HCT116 (cell line): ENCODE measurements at regions not wholly inside any gene's neighbourhood (a gene's known extent, or its start where the extent isn't known, plus 50 kb on each side); places are given as distances from the start of the nearest gene placed in this dataset.

Experiments
- ATAC-seq: fragments of 200-7000 bp; cut with Tn5 transposase; 2 replicates; pipeline ENCODE4 v1.9.1; 2020; ENCODE audit warnings: mild to moderate bottlenecking, moderate library complexity
- BruUV-seq: library from RNA; stranded (reverse); fragments of 400-500 nt; replicated peaks from 2 replicates; lab custom pipeline; 2021; lab: Mats Ljungman, UMichigan
- CTCF ChIA-PET: fragments of 300-600 bp; sonication (Branson Sonifier 250); formaldehyde crosslinking; loops from one replicate; lab custom pipeline; 2021; ENCODE audit warnings: antibody characterized with exemption; lab: Charles Lee
- POLR2A ChIA-PET: fragments of 300-600, 350-600 bp; sonication (Branson Sonifier 250); formaldehyde crosslinking; loops from one replicate; lab custom pipeline; 2021; ENCODE audit warnings: antibody characterized with exemption; lab: Charles Lee
- RAD21 ChIA-PET, 2 experiments: fragments of 300-600 bp; sonication (Branson Sonifier 250); formaldehyde crosslinking; loops; one replicate each; lab custom pipeline; 2023; ENCODE audit warnings: low total read pairs in 2 of 2; ENCODE audit not compliant: uncharacterized antibody in 2 of 2, unreplicated experiment in 2 of 2, low non-redundant PET in 1 of 2; lab: Charles Lee
- DNase-seq: peaks from one replicate; pipeline ENCODE4 v3.0.0-alpha.2; 2010; ENCODE audit warnings: low read depth, low spot score
- H2AFZ ChIP-seq: fragments of 200-600 bp; shearing (Covaris generic), sonication (generic); 2 replicates; pipeline ENCODE4 v1.6.1; 2017; ENCODE audit warnings: low read depth, mixed run types, mixed read lengths, antibody characterized with exemption, low read length; ENCODE audit not compliant: poor library complexity, severe bottlenecking
- H3K27ac ChIP-seq: 2 replicates; pipeline ENCODE4 v1.5.1; 2012; ENCODE audit warnings: low read depth, low read length
- H3K27me3 ChIP-seq: fragments of 200-600 bp; sonication (generic); 2 replicates; pipeline ENCODE4 v1.6.1; 2016; ENCODE audit warnings: mixed run types, low read length, mixed read lengths; ENCODE audit not compliant: insufficient read depth
- H3K36me3 ChIP-seq, 2 experiments: fragments of 200-500 bp in 1 of 2; fragments of 200-600 bp in 1 of 2; sonication (Bioruptor generic) in 1 of 2; sonication (generic) in 1 of 2; 2 replicates each; pipeline versions ENCODE4 v1.5.1 to v1.6.1; 2014 to 2016; ENCODE audit warnings: low read length in 2 of 2, inconsistent platforms in 1 of 2, mixed read lengths in 1 of 2, mixed run types in 1 of 2; ENCODE audit not compliant: insufficient read depth in 2 of 2, control insufficient read depth in 1 of 2
- H3K4me1 ChIP-seq, 2 experiments: fragments of 200-600 bp in 1 of 2; sonication (generic) in 1 of 2; 2 replicates each; pipeline versions ENCODE4 v1.5.1 to v1.6.1; 2012 to 2017; ENCODE audit warnings: low read length in 2 of 2, inconsistent platforms in 1 of 2, mild to moderate bottlenecking in 1 of 2, mixed read lengths in 1 of 2, mixed run types in 1 of 2, moderate library complexity in 1 of 2; ENCODE audit not compliant: insufficient read depth in 2 of 2, control insufficient read depth in 1 of 2
- H3K4me2 ChIP-seq: fragments of 200-600 bp; sonication (generic); 2 replicates; pipeline ENCODE4 v1.6.1; 2017; ENCODE audit warnings: mixed run types, low read length, mixed read lengths
- H3K4me3 ChIP-seq, 2 experiments: fragments of 200-600 bp in 1 of 2; sonication (generic) in 1 of 2; replicated peaks in 1 of 2; 2 replicates each; pipeline ENCODE4 v1.5.1; 2011 to 2016; ENCODE audit warnings: low read length in 2 of 2, control low read depth in 1 of 2, low read depth in 1 of 2, mild to moderate bottlenecking in 1 of 2, mixed read lengths in 1 of 2, mixed run types in 1 of 2
- H3K79me2 ChIP-seq: fragments of 200-600 bp; sonication (generic); 2 replicates; pipeline ENCODE4 v1.6.1; 2017; ENCODE audit warnings: mild to moderate bottlenecking, mixed run types, low read length, moderate library complexity, mixed read lengths; ENCODE audit not compliant: insufficient read depth
- H3K9ac ChIP-seq: fragments of 200-600 bp; sonication (generic); 2 replicates; pipeline ENCODE4 v1.6.1; 2016; ENCODE audit warnings: low read length, mixed read lengths
- H3K9me2 ChIP-seq: fragments of 200-600 bp; sonication (generic), shearing (Covaris generic); 2 replicates; pipeline ENCODE4 v1.6.1; 2017; ENCODE audit warnings: mixed run types, mild to moderate bottlenecking, moderate library complexity; ENCODE audit not compliant: insufficient read depth
- H3K9me3 ChIP-seq, 2 experiments: fragments of 200-500 bp in 1 of 2; fragments of 200-600 bp in 1 of 2; sonication (Bioruptor generic) in 1 of 2; sonication (generic) in 1 of 2; 2 replicates each; pipeline ENCODE4 v1.6.1; 2014 to 2017; ENCODE audit warnings: low read length in 2 of 2, mixed read lengths in 2 of 2, inconsistent platforms in 1 of 2, low read depth in 1 of 2, mild to moderate bottlenecking in 1 of 2, mixed run types in 1 of 2, moderate library complexity in 1 of 2; ENCODE audit not compliant: control insufficient read depth in 1 of 2, insufficient read depth in 1 of 2
- H4K20me1 ChIP-seq: fragments of 200-600 bp; sonication (generic), shearing (Covaris generic); 2 replicates; pipeline ENCODE4 v1.6.1; 2017; ENCODE audit warnings: mixed run types, mild to moderate bottlenecking, moderate library complexity; ENCODE audit not compliant: insufficient read depth
- ATF3 ChIP-seq: IDR thresholded peaks from 2 replicates; pipeline ENCODE4 v1.6.1; 2012
- CEBPB ChIP-seq: IDR thresholded peaks from 2 replicates; pipeline ENCODE4 v1.6.1; 2012; ENCODE audit warnings: low read depth
- EGR1 ChIP-seq: IDR thresholded peaks from 2 replicates; pipeline ENCODE4 v1.6.1; 2012; ENCODE audit warnings: low read depth
- ELF1 ChIP-seq: IDR thresholded peaks from 2 replicates; pipeline ENCODE4 v1.6.1; 2012; ENCODE audit warnings: low read depth, borderline replicate concordance
- EZH2phosphoT487 ChIP-seq: fragments of 200-600 bp; IDR thresholded peaks from 2 replicates; pipeline ENCODE4 v1.6.1; 2018; ENCODE audit warnings: antibody characterized with exemption, borderline replicate concordance
- FOSL1 ChIP-seq: IDR thresholded peaks from 2 replicates; pipeline ENCODE4 v1.6.1; 2012; ENCODE audit warnings: low read depth
- JUND ChIP-seq: IDR thresholded peaks from 2 replicates; pipeline ENCODE4 v1.6.1; 2012
- POLR2A ChIP-seq: IDR thresholded peaks from 2 replicates; pipeline ENCODE4 v1.7.0; 2011; ENCODE audit warnings: borderline replicate concordance; ENCODE audit not compliant: insufficient read depth, insufficient read length; ENCODE audit errors: extremely low read depth
- POLR2AphosphoS5 ChIP-seq: IDR thresholded peaks from 2 replicates; pipeline ENCODE4 v1.6.1; 2011; ENCODE audit warnings: mild to moderate bottlenecking, low read depth, low read length, moderate library complexity
- RAD21 ChIP-seq: IDR thresholded peaks from 2 replicates; pipeline ENCODE4 v1.6.1; 2012; ENCODE audit warnings: low read depth, mild to moderate bottlenecking
- SP1 ChIP-seq: IDR thresholded peaks from 2 replicates; pipeline ENCODE4 v1.6.1; 2012; ENCODE audit warnings: low read depth
- SRF ChIP-seq: IDR thresholded peaks from 2 replicates; pipeline ENCODE4 v1.6.1; 2012; ENCODE audit warnings: low read depth
- TCF7L2 ChIP-seq: IDR thresholded peaks from 2 replicates; pipeline ENCODE4 v1.7.0; 2011; ENCODE audit warnings: borderline replicate concordance, inconsistent platforms; ENCODE audit not compliant: insufficient read depth, insufficient read length; ENCODE audit errors: extremely low read depth
- YY1 ChIP-seq: IDR thresholded peaks from 2 replicates; pipeline ENCODE4 v1.6.1; 2011; ENCODE audit warnings: low read length, low read depth, moderate library complexity, mild to moderate bottlenecking; ENCODE audit not compliant: insufficient replicate concordance; ENCODE audit errors: extremely low read depth
- ZNF274 ChIP-seq: fragments of 200-500 bp; sonication (Bioruptor generic); IDR thresholded peaks from 2 replicates; pipeline ENCODE4 v1.6.1; 2014; ENCODE audit warnings: mild to moderate bottlenecking, low read depth, low read length, inconsistent platforms
- intact Hi-C: fragments of 100-400 bp; cut with micrococcal nuclease; formaldehyde crosslinking; loops from 2 replicates; pipeline ENCODE4 v1.10.0; 2022
- TF ChIP-seq, protein P1 (sequence below): IDR thresholded peaks from 2 replicates; pipeline ENCODE4 v1.6.1; 2012

- Histone ChIP-seq H3K9me2 (no peaks in the 10 kb centered on the region), H3K4me2 (no peak overlapping the region), H3K27me3 (no peaks in the 10 kb centered on the region; the same call in 1 of the 2 replicates), H3K27ac (no peak overlapping the region), H3K36me3 (no peaks in the 10 kb centered on the region), H3K4me3 (no peak overlapping the region), H3K9ac (no peak overlapping the region), H4K20me1 (no peaks in the 10 kb centered on the region), H3K9me3 (no peaks in the 10 kb centered on the region), H3K79me2 (no peaks in the 10 kb centered on the region), H3K4me1 (no peaks in the 10 kb centered on the region), H2AFZ (no peak overlapping the region)
- ChIA-PET POLR2A (no interaction called here), RAD21 (no interaction called here), CTCF (no interaction called here)
- no peak for ATAC-seq
- TF ChIP-seq, protein P1, sequence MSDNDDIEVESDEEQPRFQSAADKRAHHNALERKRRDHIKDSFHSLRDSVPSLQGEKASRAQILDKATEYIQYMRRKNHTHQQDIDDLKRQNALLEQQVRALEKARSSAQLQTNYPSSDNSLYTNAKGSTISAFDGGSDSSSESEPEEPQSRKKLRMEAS, result no peak
- TF ChIP-seq CEBPB (no peak), FOSL1 (no peak), EGR1 (no peak), YY1 (no peak), SRF (no peak), POLR2A (no peak), RAD21 (no peak), ATF3 (no peak), ELF1 (no peak), EZH2phosphoT487 (no peak)
- no peak for DNase-seq
- no TSS peak for BruUV-seq
- intact Hi-C loops, result no loop called here
Observed at GRCh38 chr6:125393449-125393858, 91.7 kb upstream of the HDDC2 start.

DNA sequence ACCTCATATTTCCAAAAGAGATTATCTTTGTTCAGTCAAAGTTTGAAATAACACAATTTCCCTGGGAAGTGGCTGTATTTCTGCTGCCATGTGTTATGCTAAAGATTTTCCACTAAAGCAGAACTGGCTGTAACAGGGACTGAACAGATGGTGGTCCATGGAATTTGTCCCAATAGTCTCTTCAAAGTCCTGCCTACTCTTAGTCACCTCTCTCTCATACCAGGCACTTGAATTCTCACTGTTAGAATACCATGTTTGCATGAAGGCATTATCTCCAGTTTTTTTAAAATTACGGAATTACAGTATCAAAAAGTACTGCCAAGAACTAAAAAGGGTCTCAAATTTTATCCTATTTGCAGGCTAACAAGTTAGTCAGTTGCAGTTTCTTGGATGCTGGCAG lies 105.0 kb upstream of the HDDC2 start:
- no peak overlapping the region for H3K27ac ChIP-seq
- intact Hi-C loops, result no loop called here
- no peaks in the 10 kb centered on the region for H3K79me2 ChIP-seq
- H3K4me1 ChIP-seq, result no peaks in the 10 kb centered on the region
- H4K20me1 ChIP-seq, result no peaks in the 10 kb centered on the region
- H3K36me3 ChIP-seq, result no peaks in the 10 kb centered on the region
- H3K9ac ChIP-seq, result no peak overlapping the region
- no peak overlapping the region for H3K4me2 ChIP-seq
- no peak overlapping the region for H2AFZ ChIP-seq
- H3K4me3 ChIP-seq, result no peak overlapping the region
- TF ChIP-seq TCF7L2 (no peak), SP1 (no peak), POLR2AphosphoS5 (no peak), JUND (no peak), SRF (no peak), CEBPB (no peak), EZH2phosphoT487 (no peak), ATF3 (no peak), POLR2A (no peak), ZNF274 (no peak)
- H3K27me3 ChIP-seq, result peaks cover 35% of the 10 kb centered on the region
- ATAC-seq (no peak), DNase-seq (no peak)
- RAD21 ChIA-PET, result no interaction called here
- no peaks in the 10 kb centered on the region for H3K9me3 ChIP-seq
- POLR2A ChIA-PET, result no interaction called here
- no TSS peak for BruUV-seq
- no peaks in the 10 kb centered on the region for H3K9me2 ChIP-seq
- CTCF ChIA-PET, result no interaction called here
